PC-3 (cell line): ENCODE measurements at regions not wholly inside any gene's neighbourhood (a gene's known extent, or its start where the extent isn't known, plus 50 kb on each side); places are given as distances from the start of the nearest gene placed in this dataset.

ENCODE experiments used
- EZH2phosphoT487 ChIP-seq: fragments of 300-600 bp; sonication (generic); IDR thresholded peaks from 2 replicates; pipeline ENCODE4 v1.6.1; 2018; ENCODE audit warnings: mild to moderate bottlenecking, antibody characterized with exemption, low read length, borderline replicate concordance
- TF ChIP-seq, protein P1 (sequence below): fragments of 300-600 bp; sonication (generic); conservative IDR thresholded peaks from 2 replicates; pipeline ENCODE4 v1.5.1; 2017; ENCODE audit warnings: antibody characterized with exemption, low read depth, mild to moderate bottlenecking, low read length

- TF ChIP-seq, protein P1, sequence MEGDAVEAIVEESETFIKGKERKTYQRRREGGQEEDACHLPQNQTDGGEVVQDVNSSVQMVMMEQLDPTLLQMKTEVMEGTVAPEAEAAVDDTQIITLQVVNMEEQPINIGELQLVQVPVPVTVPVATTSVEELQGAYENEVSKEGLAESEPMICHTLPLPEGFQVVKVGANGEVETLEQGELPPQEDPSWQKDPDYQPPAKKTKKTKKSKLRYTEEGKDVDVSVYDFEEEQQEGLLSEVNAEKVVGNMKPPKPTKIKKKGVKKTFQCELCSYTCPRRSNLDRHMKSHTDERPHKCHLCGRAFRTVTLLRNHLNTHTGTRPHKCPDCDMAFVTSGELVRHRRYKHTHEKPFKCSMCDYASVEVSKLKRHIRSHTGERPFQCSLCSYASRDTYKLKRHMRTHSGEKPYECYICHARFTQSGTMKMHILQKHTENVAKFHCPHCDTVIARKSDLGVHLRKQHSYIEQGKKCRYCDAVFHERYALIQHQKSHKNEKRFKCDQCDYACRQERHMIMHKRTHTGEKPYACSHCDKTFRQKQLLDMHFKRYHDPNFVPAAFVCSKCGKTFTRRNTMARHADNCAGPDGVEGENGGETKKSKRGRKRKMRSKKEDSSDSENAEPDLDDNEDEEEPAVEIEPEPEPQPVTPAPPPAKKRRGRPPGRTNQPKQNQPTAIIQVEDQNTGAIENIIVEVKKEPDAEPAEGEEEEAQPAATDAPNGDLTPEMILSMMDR, result no peak
- TF ChIP-seq EZH2phosphoT487, result no peak
Measured at GRCh38 chr20:11429168-11429567, 488.5 kb upstream of the BTBD3 start.
